Smooth muscle cell (in vitro differentiated cells): ENCODE measurements at regions not wholly inside any gene's neighbourhood (a gene's known extent, or its start where the extent isn't known, plus 50 kb on each side); places are given as distances from the start of the nearest gene placed in this dataset.

Experiments used
- DNase-seq: peaks from one replicate; lab custom pipeline; 2025; ENCODE audit not compliant: unreplicated experiment; lab: John Stamatoyannopoulos, UW
- H2AFZ ChIP-seq: fragments of 200-600 bp; sonication (generic); 2 replicates; pipeline ENCODE4 v1.6.0; 2016; ENCODE audit warnings: antibody characterized with exemption, low read depth, mild to moderate bottlenecking
- H3F3A ChIP-seq: fragments of 200-600 bp; sonication (generic); 2 replicates; pipeline ENCODE4 v1.6.0; 2017; ENCODE audit warnings: antibody characterized with exemption, low read depth
- H3K27ac ChIP-seq: fragments of 200-600 bp; sonication (generic); 2 replicates; pipeline ENCODE4 v1.5.1; 2016; ENCODE audit warnings: low read depth, mild to moderate bottlenecking
- H3K27me3 ChIP-seq: fragments of 200-600 bp; sonication (generic); 2 replicates; pipeline ENCODE4 v1.6.1; 2016; ENCODE audit warnings: low read depth, mild to moderate bottlenecking
- H3K36me3 ChIP-seq: fragments of 200-600 bp; sonication (generic); 2 replicates; pipeline ENCODE4 v1.5.1; 2016; ENCODE audit warnings: low read depth
- H3K4me1 ChIP-seq: fragments of 200-600 bp; sonication (generic); 2 replicates; pipeline ENCODE4 v1.5.1; 2016; ENCODE audit warnings: low read depth
- H3K4me2 ChIP-seq: fragments of 200-600 bp; sonication (generic); 2 replicates; pipeline ENCODE4 v1.6.0; 2016; ENCODE audit warnings: mild to moderate bottlenecking
- H3K4me3 ChIP-seq: fragments of 200-600 bp; sonication (generic); 2 replicates; pipeline ENCODE4 v1.5.1; 2016; ENCODE audit warnings: mild to moderate bottlenecking
- H3K79me2 ChIP-seq: fragments of 200-600 bp; sonication (generic); 2 replicates; pipeline ENCODE4 v1.6.0; 2016; ENCODE audit warnings: low read depth, mild to moderate bottlenecking
- H3K9ac ChIP-seq: fragments of 200-600 bp; sonication (generic); 2 replicates; pipeline ENCODE4 v1.6.0; 2016; ENCODE audit warnings: low read depth
- H3K9me3 ChIP-seq: fragments of 200-600 bp; sonication (generic); replicated peaks from 2 replicates; pipeline ENCODE4 v1.5.1; 2016; ENCODE audit warnings: low read depth
- H4K20me1 ChIP-seq: fragments of 200-600 bp; sonication (generic); 2 replicates; pipeline ENCODE4 v1.6.0; 2016; ENCODE audit warnings: low read depth
- WGBS: methylation state at CpG from one replicate; pipeline ENCODE4 v1.1.7; 2016; ENCODE audit warnings: low lambda C conversion rate; 5-methylcytosine and 5-hydroxymethylcytosine counted together
- TF ChIP-seq, protein P1 (sequence below): fragments of 200-600 bp; sonication (generic); IDR thresholded peaks from 2 replicates; pipeline ENCODE4 v1.5.1; 2017; ENCODE audit warnings: borderline replicate concordance, mild to moderate bottlenecking, antibody characterized with exemption; ENCODE audit not compliant: insufficient read depth, poor library complexity, severe bottlenecking

DNA sequence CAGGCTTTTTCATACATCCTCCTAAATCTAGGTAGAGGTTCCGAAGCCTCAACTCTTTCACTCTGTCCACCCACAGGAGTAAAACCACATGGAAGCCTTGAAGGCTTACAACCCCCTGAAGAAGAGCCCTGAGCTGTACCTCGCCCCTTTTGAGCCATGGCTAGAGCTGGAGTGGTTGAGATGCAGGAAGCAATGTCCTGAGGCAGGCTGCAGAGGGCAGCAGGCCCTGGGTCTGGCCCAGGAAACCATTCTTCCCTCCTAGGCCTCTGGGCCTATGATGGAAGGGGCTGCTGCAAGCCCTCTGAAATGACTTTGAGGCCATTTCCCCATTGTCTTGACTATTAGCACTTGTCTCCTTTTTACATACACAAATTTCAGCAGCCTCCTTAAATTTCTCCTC, 1503.0 kb downstream of the KCNT2 start:
- Histone ChIP-seq H3K4me2 (no peak overlapping the region), H3K27ac (no peak overlapping the region), H3K9ac (no peak overlapping the region), H3F3A (no peaks in the 10 kb centered on the region), H3K9me3 (no peaks in the 10 kb centered on the region), H3K27me3 (no peaks in the 10 kb centered on the region), H3K36me3 (no peaks in the 10 kb centered on the region), H3K4me1 (no peaks in the 10 kb centered on the region), H2AFZ (no peak overlapping the region), H3K79me2 (no peaks in the 10 kb centered on the region), H3K4me3 (no peak overlapping the region), H4K20me1 (no peaks in the 10 kb centered on the region)
- DNase-seq = no peak
- 36% methylated on average over 2 of the region's 2 CpGs for WGBS
- TF ChIP-seq, protein P1, sequence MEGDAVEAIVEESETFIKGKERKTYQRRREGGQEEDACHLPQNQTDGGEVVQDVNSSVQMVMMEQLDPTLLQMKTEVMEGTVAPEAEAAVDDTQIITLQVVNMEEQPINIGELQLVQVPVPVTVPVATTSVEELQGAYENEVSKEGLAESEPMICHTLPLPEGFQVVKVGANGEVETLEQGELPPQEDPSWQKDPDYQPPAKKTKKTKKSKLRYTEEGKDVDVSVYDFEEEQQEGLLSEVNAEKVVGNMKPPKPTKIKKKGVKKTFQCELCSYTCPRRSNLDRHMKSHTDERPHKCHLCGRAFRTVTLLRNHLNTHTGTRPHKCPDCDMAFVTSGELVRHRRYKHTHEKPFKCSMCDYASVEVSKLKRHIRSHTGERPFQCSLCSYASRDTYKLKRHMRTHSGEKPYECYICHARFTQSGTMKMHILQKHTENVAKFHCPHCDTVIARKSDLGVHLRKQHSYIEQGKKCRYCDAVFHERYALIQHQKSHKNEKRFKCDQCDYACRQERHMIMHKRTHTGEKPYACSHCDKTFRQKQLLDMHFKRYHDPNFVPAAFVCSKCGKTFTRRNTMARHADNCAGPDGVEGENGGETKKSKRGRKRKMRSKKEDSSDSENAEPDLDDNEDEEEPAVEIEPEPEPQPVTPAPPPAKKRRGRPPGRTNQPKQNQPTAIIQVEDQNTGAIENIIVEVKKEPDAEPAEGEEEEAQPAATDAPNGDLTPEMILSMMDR = no peak

DNA sequence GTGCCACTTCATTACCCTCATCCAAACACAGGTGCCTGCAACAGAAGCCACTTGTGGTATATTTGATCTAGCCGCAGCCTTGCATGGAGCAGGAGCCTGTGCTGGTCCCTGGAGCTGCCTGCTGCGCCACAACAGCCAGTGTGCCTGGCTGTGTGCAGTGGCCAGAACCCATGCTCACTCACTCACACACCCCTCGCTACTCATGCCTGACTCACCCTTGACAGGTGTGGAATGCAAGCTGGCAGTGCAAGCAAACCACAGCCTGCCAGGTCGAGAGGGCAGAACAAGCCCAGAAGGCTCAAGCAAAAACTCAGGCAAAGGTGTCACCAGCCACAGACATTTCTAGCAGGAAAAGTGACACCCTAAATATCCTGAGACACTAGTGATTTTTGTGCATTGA, 1510.9 kb downstream of the KCNT2 start:
- whole genome bisulfite sequencing = 70% methylated on average over 4 of the region's 4 CpGs
- Histone ChIP-seq H3K9ac (no peak overlapping the region), H3K27ac (no peak overlapping the region), H3K79me2 (no peaks in the 10 kb centered on the region), H3K27me3 (no peaks in the 10 kb centered on the region), H2AFZ (no peak overlapping the region), H3K36me3 (no peaks in the 10 kb centered on the region), H3K4me2 (no peak overlapping the region), H3K4me1 (no peaks in the 10 kb centered on the region), H3F3A (no peaks in the 10 kb centered on the region), H4K20me1 (no peaks in the 10 kb centered on the region), H3K9me3 (no peaks in the 10 kb centered on the region), H3K4me3 (no peak overlapping the region)
- no peak for DNase-seq
- TF ChIP-seq, protein P1 = no peak

DNA sequence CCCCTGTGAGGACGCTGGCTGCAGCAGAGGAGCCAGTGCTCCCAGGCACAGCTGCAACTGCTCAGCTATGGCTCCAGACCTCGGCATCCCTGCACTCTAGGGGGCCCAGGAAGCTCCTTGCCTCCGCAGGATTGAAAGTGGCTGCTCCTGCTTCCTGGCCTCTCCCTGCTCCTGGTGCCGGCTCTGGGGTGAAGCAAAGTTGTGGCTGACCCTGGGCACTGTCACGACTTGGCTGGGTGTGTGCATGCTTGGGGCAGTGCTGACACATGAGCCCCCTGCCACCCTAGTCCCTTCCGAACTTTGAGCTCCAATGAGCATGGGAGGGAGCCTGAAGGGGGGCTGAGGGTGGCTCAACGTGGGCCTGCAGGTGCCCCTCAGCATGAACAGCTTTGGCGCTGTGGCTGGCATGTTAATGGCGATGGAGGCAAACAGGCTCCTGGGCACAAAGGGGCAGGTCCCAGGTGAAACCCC, 1512.2 kb downstream of the KCNT2 start:
- TF ChIP-seq, protein P1 = no peak
- Histone ChIP-seq H3K9ac (no peak overlapping the region), H3K4me2 (no peak overlapping the region), H3K79me2 (no peaks in the 10 kb centered on the region), H3K36me3 (no peaks in the 10 kb centered on the region), H3K4me3 (no peak overlapping the region), H2AFZ (no peak overlapping the region), H3K27me3 (no peaks in the 10 kb centered on the region), H3K9me3 (no peaks in the 10 kb centered on the region), H3K4me1 (no peaks in the 10 kb centered on the region), H3K27ac (no peak overlapping the region), H4K20me1 (no peaks in the 10 kb centered on the region), H3F3A (no peaks in the 10 kb centered on the region)
- no peak for DNase-seq
- WGBS = 78% methylated on average over 9 of the region's 9 CpGs

DNA sequence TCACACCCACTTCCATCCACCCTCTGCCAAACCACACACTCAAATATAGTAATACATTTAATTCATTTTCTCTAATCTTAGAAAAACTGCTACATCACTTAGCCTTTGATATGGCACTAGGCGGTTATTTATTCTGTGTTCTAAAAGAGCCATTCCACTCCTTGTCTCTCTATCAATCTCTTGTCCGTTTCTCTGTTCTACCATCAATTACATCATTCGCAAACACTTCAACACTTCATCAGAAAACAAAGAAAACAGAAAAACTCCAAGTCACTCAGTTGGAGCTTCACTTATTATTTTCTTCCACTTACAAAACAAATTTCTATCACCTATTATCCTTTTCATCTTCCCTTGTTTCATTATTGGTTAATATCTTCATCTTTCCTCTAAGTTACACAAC, 1523.0 kb downstream of the KCNT2 start:
- no peak for DNase-seq
- Histone ChIP-seq H4K20me1 (no peaks in the 10 kb centered on the region), H3K4me1 (no peaks in the 10 kb centered on the region), H3K79me2 (no peaks in the 10 kb centered on the region), H3K9ac (no peak overlapping the region), H3K36me3 (no peaks in the 10 kb centered on the region), H3K27me3 (no peaks in the 10 kb centered on the region), H3K4me3 (no peak overlapping the region), H3K9me3 (no peaks in the 10 kb centered on the region), H3F3A (no peaks in the 10 kb centered on the region), H3K4me2 (no peak overlapping the region), H3K27ac (no peak overlapping the region), H2AFZ (no peak overlapping the region)
- 90% methylated on average over 3 of the region's 3 CpGs for WGBS
- TF ChIP-seq, protein P1 = no peak
